ENCODE measurements at regions not wholly inside any gene's neighbourhood (a gene's known extent, or its start where the extent isn't known, plus 50 kb on each side); places are given as distances from the start of the nearest gene placed in this dataset.
"Not testable (repeated sequence)": the region's sequence is repeated elsewhere in the genome, so short reads cannot be mapped to it uniquely, and the experiment has no call there.

DNA sequence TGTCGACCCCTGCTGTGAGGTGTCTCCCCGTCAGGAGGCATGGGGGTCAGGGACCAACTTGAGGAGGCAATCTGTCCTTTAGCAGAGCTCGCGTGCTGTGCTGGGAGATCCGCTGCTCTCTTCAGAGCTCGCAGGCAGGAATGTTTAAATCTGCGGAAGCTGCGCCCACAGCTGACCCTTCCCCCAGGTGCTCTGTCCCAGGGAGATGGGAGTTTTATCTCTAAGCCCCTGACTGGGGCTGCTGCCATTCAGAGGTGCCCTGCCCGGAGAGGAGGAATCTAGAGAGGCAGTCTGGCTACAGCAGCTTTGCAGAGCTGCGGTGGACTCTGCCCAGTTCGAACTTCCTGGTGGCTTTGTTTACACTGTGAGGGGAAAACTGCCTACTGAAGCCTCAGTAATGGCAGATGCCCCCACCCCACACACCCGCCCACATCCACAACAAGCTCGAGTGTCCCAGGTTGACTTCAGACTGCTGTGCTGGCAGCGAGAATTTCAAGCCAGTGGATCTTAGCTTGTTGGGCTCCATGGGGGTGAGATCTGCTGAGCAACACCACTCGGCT, 133.1 kb downstream of the CENPC start:
- DNase-seq (ENCODE audit: low read depth), result not testable (repeated sequence)

DNA sequence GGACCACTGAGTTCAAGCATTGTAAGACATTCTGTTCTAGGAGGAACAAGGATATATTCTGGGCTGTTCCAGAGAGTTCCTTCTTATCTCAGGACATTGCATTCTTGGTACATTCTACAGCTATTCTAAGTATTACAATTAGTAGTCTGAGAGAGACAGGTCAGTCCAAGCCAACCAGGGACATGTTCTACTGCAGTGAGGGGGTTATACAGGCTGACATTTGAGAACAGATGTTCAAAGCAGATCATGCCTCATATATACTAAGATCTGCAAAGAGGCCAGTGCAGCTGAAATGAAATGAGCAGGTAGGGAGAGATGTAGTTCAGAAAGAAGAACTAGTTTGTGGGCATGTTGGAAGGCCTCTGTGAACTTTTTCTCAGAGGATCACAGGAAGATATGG, 142.0 kb downstream of the CENPC start:
- DNase-seq (ENCODE audit: low read depth), result no peak

DNA sequence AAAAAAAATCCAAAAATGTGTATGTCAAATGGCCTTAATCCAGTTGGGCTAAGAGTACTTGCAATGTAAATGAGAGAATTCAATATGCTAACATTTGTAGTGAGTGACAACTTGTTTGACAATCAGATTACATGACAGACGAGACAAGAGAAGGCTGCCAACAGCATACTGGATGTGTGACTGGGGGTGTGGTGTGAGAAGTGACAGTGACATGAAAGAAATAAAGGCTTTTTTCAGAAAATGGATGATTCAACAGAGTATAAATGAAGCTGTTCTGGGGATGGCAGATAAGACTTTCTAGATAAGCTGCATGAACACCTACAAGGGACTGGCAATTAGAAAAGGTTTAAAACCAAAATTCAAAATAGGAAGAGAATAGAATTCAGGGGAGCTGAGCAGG, 143.4 kb downstream of the CENPC start:
- DNase-seq (ENCODE audit: low read depth), result no peak

GRCh38 chr4:67397931-67398330, 147.4 kb downstream of the CENPC start:
- no peak for DNase-seq (ENCODE audit: low read depth)

- DNase-seq (ENCODE audit: low read depth), result no peak
Measured at GRCh38 chr4:67397031-67397430, 148.3 kb downstream of the CENPC start.

GRCh38 chr4:67396008-67396407, 149.3 kb downstream of the CENPC start:
- DNase-seq (ENCODE audit: low read depth), result no peak

DNA sequence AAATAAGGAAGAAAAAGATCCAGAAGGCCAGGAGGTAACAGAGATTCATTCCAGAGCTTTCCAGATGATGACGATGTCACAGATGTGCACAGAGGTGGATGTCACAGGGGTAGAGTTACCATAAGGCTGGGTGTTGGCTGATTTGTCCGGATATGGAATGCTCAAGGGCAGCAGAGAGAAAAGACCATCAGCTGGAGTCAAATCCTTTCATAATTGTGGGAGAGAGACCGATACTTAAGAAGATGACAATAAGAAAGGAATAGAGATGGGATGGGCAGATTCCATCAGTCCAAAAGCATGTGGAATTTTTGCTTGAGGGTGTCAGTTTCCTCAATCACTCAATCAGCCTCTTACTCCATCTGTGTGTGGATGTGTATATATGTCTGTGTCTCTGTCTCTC, 150.4 kb downstream of the CENPC start:
- no peak for DNase-seq (ENCODE audit: low read depth)

- DNase-seq (ENCODE audit: low read depth), result no peak
Measured at GRCh38 chr4:67393699-67394281, 151.5 kb downstream of the CENPC start.

- DNase-seq (ENCODE audit: low read depth), result no peak
Measured at GRCh38 chr4:67393007-67393406, 152.3 kb downstream of the CENPC start.

DNA sequence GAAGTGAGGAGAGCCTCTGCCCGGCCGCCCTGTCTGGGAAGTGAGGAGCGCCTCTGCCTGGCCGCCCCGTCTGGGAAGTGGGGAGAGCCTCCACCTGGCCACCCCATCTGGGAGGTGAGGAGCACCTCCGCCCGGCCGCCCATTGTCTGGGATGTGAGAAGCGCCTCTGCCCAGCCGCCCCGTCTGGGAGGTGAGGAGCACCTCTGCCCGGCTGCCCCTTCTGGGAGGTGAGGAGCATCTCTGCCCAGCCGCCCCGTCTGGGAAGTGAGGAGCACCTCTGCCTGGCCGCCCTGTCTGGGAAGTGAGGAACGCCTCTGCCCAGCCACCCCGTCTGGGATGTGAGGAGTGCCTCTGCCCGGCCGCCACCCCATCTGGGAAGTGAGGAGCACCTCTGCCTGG, 163.9 kb downstream of the CENPC start:
- not testable (repeated sequence) for DNase-seq (ENCODE audit: low read depth)

- DNase-seq (ENCODE audit: low read depth), result not testable (repeated sequence)
Measured at GRCh38 chr4:67380702-67381405, 164.4 kb downstream of the CENPC start.

DNA sequence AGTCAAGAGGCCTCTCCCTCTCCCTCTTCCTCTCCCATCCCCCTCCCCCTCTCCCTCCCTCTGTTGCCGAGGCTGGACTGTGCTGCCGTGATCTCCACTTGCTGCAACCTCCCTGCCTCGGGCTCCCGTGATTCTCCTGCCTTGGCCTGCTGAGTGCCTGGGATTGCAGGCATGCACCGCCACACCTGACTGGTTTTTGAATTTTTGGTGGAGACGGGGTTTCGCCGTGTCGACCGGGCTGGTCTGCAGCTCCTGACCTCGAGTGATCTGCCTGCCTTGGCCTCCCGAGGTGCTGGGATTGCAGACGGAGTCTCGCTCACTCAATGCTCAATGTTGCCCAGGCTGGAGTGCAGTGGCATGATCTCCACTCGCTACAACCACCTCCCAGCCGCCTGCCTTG, 165.1 kb downstream of the CENPC start:
- DNase-seq (ENCODE audit: low read depth), result no peak

- DNase-seq (ENCODE audit: low read depth), result no peak
Measured at GRCh38 chr4:67375291-67375690, 170.0 kb downstream of the CENPC start.

- DNase-seq (ENCODE audit: low read depth), result no peak
Measured at GRCh38 chr4:67371615-67372014, 173.7 kb downstream of the CENPC start.

GRCh38 chr4:67366311-67366861, 178.9 kb downstream of the CENPC start:
- DNase-seq (ENCODE audit: low read depth), result no peak

DNA sequence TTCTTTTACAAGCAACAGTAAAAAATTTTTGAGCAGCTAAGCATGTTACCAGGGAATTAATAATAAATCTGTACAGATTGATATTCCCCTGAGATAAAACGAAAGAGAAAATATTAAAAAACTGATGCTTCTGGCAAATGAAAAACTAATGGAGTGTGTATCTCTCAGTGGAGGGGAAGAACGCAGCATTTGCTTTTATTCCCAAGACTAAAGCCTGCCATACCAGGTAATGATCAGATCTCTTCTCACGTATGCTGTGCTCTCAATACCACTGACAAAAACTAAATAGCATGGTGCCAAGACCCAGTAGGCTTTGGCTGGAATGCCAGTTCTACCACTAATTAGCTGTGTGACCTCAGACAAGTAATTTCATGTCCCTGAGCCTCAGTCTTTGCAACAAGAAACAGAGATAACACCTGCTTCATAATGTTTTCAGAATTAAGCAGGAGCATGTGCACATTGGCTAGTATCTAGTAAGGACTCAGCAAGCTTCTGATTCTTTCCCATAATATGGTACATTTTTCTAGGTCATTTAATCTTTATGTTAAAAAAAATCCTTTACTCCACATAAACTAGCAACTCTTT, 179.6 kb downstream of the CENPC start:
- no peak for DNase-seq (ENCODE audit: low read depth)

GRCh38 chr4:67355806-67356205, 189.5 kb downstream of the CENPC start:
- no peak for DNase-seq (ENCODE audit: low read depth)

DNA sequence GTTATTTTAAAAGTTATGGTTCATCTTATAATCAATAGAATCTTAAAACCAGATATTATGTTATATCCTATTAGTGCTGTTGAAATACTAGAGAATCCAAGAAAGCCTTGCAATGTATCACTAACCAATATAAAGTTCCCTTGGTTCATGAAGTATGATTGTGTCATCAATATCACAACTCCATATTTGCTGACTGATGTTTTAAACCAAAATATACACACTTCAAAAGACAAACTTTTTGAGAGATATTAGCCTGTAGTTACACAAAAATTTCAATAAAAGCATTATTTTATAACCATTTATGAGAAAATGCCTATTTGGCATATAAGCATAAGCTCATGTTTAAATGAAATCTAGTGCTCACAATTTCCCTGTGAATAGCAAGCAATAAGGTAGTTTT, 198.6 kb downstream of the CENPC start:
- no peak for DNase-seq (ENCODE audit: low read depth)

DNA sequence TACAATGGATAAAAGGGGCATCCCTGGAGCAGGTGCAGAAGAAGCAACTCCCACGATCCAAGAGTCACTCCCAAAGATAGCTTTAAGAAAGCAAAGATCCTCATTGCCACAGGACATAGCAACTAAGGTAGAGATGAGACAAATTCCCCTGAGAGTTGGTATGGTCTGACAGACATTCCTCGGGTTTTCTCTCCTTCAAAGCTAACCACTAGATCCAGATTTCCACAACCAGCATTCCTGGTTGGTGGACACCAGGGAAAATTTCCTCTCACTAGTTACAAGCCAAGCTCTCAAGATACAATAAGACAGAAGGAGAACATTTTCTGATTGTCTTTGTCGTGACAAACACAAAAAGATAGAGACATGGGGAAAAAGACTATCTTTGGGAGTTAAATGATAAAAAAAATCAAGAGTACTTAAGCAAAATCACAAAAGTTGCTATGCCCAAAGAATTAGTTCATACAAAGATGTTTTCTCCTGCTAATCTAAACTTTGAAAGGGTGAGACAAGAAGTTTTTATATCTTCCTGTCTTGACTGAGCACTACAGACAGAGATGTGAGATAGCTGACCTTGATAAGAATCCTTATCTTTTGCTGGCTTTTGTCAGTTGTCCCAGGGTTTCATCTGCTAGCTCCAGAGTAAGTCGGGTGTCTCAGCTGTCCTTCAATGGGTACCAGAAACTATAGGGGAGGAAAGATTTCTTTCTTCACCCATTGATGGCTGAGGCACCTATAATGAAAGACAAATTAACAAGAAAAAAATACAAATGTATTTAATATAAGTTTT, 200.5 kb downstream of the CENPC start:
- no peak for DNase-seq (ENCODE audit: low read depth)

- DNase-seq (ENCODE audit: low read depth), result no peak
Measured at GRCh38 chr4:67343199-67343598, 202.1 kb downstream of the CENPC start.

GRCh38 chr4:67342291-67342690, 203.0 kb downstream of the CENPC start:
- no peak for DNase-seq (ENCODE audit: low read depth)

DNA sequence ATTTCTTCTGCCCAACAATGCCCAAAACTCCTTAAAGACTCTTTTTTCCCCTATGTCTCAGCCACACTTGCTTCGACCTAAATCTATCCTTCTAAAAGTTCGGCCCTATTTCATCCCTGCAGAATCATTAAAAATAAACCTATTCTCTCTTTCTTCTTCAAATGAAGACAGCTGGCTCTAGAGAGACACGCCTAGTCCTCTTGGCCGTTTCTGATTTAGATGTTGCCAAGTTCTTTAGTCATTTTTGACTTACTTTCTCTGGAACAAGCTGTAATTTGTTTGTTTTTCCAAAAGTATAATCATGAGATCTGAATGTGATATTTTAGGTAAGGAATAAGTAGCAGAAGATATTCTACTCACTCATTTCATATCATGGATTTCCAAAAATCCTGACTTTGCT, 211.6 kb downstream of the CENPC start:
- no peak for DNase-seq (ENCODE audit: low read depth)
